ENCODE measurements at regions not wholly inside any gene's neighbourhood (a gene's known extent, or its start where the extent isn't known, plus 50 kb on each side); places are given as distances from the start of the nearest gene placed in this dataset.

- TF ChIP-seq CTCF (IDR thresholded peaks at IDR 0.05) (no peak), ZNF281 (CRISPR knock-in tag; IDR thresholded peaks at IDR 0.05) (no peak), MXD4 (CRISPR knock-in tag; IDR thresholded peaks at IDR 0.05; ENCODE audit: borderline replicate concordance) (no peak), ATF2 (CRISPR knock-in tag; IDR thresholded peaks at IDR 0.05; ENCODE audit: borderline replicate concordance, low read depth) (no peak), ATF1 (CRISPR knock-in tag; IDR thresholded peaks at IDR 0.05) (no peak), JUN (CRISPR knock-in tag; IDR thresholded peaks at IDR 0.05) (no peak), ZBTB21 (CRISPR knock-in tag; IDR thresholded peaks at IDR 0.05; ENCODE audit: borderline replicate concordance) (no peak), GABPB1 (CRISPR knock-in tag; IDR thresholded peaks at IDR 0.05) (no peak), ZNF263 (CRISPR knock-in tag; IDR thresholded peaks at IDR 0.05; ENCODE audit: low read depth) (no peak), USF2 (CRISPR knock-in tag; IDR thresholded peaks at IDR 0.05) (no peak), ATF3 (CRISPR knock-in tag; conservative IDR thresholded peaks at IDR 0.05) (no peak)
These were observed 65.3 kb upstream of the MYOCD start for GRCh38 chr17:12600349-12600748.

Measured in WTC11 (cell line).